GM12878 (cell line): ENCODE measurements at regions not wholly inside any gene's neighbourhood (a gene's known extent, or its start where the extent isn't known, plus 50 kb on each side); places are given as distances from the start of the nearest gene placed in this dataset.

Experiments used
- ATAC-seq: fragments of 200-7000 bp; cut with Tn5 transposase; 3 replicates; pipeline ENCODE4 v1.9.1; 2020; ENCODE audit warnings: mild to moderate bottlenecking, moderate library complexity
- BruUV-seq: library from RNA; stranded (reverse); fragments of 400-500 nt; replicated peaks from 2 replicates; lab custom pipeline; 2021; lab: Mats Ljungman, UMichigan
- CTCF ChIA-PET: fragments of 300-600 bp; sonication (Branson Sonifier 250); formaldehyde crosslinking; extraction: SDS; loops from one replicate; lab custom pipeline; 2021; ENCODE audit warnings: inconsistent platforms; lab: Yijun Ruan, JAX
- POLR2A ChIA-PET: fragments of 350-600 bp; formaldehyde crosslinking; extraction: SDS; loops from one replicate; lab custom pipeline; 2021; ENCODE audit warnings: inconsistent platforms; lab: Charles Lee
- RAD21 ChIA-PET: fragments of 300-600 bp; sonication (Branson Sonifier 250); formaldehyde crosslinking; loops from one replicate; lab custom pipeline; 2023; ENCODE audit warnings: antibody characterized with exemption; ENCODE audit not compliant: unreplicated experiment; lab: Charles Lee
- SMC1A ChIA-PET: fragments of 300-600 bp; sonication (Branson Sonifier 250); formaldehyde crosslinking; loops from one replicate; lab custom pipeline; 2023; ENCODE audit not compliant: unreplicated experiment, uncharacterized antibody; lab: Charles Lee
- DNase-seq: peaks from one replicate; pipeline ENCODE4 v3.0.0-alpha.2; 2011; ENCODE audit warnings: low read depth, low spot score
- FAIRE-seq: peaks from 3 replicates; lab custom pipeline; 2011; peaks lifted over from hg19 to GRCh38; lab: Jason Lieb, UNC
- H2AFZ ChIP-seq: 2 replicates; pipeline ENCODE4 v1.6.0; 2011; ENCODE audit warnings: low read depth, low read length, control low read depth; ENCODE audit not compliant: control insufficient read depth
- H3K27ac ChIP-seq: 2 replicates; pipeline ENCODE4 v1.5.1; 2011; ENCODE audit warnings: control low read depth; ENCODE audit not compliant: control insufficient read depth, insufficient read depth
- H3K27me3 ChIP-seq, 2 experiments: replicated peaks in 1 of 2; 2 replicates each; pipeline versions ENCODE4 v1.6.0 to v1.6.1; 2011; ENCODE audit warnings: low read length in 1 of 2; ENCODE audit not compliant: control insufficient read depth in 2 of 2, insufficient read depth in 2 of 2
- H3K36me3 ChIP-seq, 2 experiments: 2 replicates each; pipeline ENCODE4 v1.5.1; 2011; ENCODE audit warnings: low read length in 1 of 2; ENCODE audit not compliant: control insufficient read depth in 2 of 2, insufficient read depth in 2 of 2
- H3K4me1 ChIP-seq: 2 replicates; pipeline ENCODE4 v1.6.1; 2011; ENCODE audit warnings: mild to moderate bottlenecking, low read length, moderate library complexity, mixed read lengths; ENCODE audit not compliant: control insufficient read depth, insufficient read depth
- H3K4me2 ChIP-seq: 2 replicates; pipeline ENCODE4 v1.6.0; 2011; ENCODE audit warnings: control low read depth; ENCODE audit not compliant: control insufficient read depth, insufficient read depth
- H3K4me3 ChIP-seq: fragments of 200-600 bp; sonication (generic); 2 replicates; pipeline ENCODE4 v1.5.1; 2016
- H3K79me2 ChIP-seq: 2 replicates; pipeline ENCODE4 v1.6.0; 2011; ENCODE audit warnings: low read length; ENCODE audit not compliant: control insufficient read depth, insufficient read depth
- H3K9ac ChIP-seq: 2 replicates; pipeline ENCODE4 v1.8.0; 2011; ENCODE audit warnings: low read length, control low read depth, mixed read lengths; ENCODE audit not compliant: control insufficient read depth, insufficient read depth
- H3K9me3 ChIP-seq: replicated peaks from 3 replicates; pipeline ENCODE4 v1.5.1; 2011; ENCODE audit warnings: mild to moderate bottlenecking, low read length; ENCODE audit not compliant: control insufficient read depth, insufficient read depth
- H4K20me1 ChIP-seq: 2 replicates; pipeline ENCODE4 v1.6.0; 2011; ENCODE audit not compliant: control insufficient read depth, insufficient read depth
- EED ChIP-seq: sonication (generic); IDR thresholded peaks from 2 replicates; pipeline ENCODE4 v1.6.1; 2016; ENCODE audit warnings: antibody characterized with exemption, low read depth
- SIN3A ChIP-seq: IDR thresholded peaks from 2 replicates; pipeline ENCODE4 v1.6.1; 2012; ENCODE audit warnings: low read depth, low read length, improper control_type of control experiment
- SMAD5 ChIP-seq: IDR thresholded peaks from 2 replicates; pipeline ENCODE4 v1.6.1; 2016; ENCODE audit warnings: antibody characterized with exemption, low read depth
- TARDBP ChIP-seq: IDR thresholded peaks from 2 replicates; pipeline ENCODE4 v1.6.1; 2016; ENCODE audit warnings: borderline replicate concordance
- WGBS: methylation state at CpG from one replicate; pipeline ENCODE4 v1.1.6; 2016; ENCODE audit warnings: low lambda C conversion rate; ENCODE audit not compliant: insufficient replicate concordance, insufficient coverage; ENCODE audit errors: missing lambda C conversion rate; 5-methylcytosine and 5-hydroxymethylcytosine counted together
- in situ Hi-C: fragments of 300-500 bp; cut with MboI; formaldehyde crosslinking; loops from 9 replicates; pipeline ENCODE4 v1.14.3; 2018; ENCODE audit warnings: mixed read lengths
- intact Hi-C: fragments of 100-400 bp; cut with micrococcal nuclease; formaldehyde crosslinking; loops from one replicate; pipeline ENCODE4 v1.14.2; 2022; ENCODE audit not compliant: unreplicated experiment
- TF ChIP-seq, protein P1 (sequence below): IDR thresholded peaks from 2 replicates; pipeline ENCODE4 v1.6.1; 2011; ENCODE audit warnings: low read depth, mild to moderate bottlenecking, low read length, moderate library complexity, borderline replicate concordance; ENCODE audit errors: extremely low read depth
- TF ChIP-seq, protein P2 (sequence below): fragments of 150-350 bp; IDR thresholded peaks from 2 replicates; pipeline ENCODE4 v1.6.1; 2016; ENCODE audit warnings: low read depth, low read length

DNA sequence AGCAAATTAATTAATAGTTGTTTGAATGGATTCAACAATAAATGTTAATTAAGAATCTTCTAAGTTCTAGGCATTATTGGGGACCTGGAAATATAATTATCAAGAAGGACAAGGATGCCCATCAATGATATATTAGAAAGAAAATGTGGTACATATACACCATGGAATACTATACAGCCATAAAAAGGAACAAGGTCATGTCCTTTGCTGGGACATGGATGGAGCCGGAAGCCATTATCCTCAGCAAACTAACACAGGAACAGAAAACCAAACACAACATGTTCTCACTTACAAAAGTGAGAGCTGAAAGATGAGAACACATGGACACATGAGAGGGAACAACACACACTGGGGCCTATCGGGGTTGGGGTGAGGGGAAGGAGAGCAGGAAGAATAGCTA, 141.4 kb upstream of the JUN start:
- no peak for TF ChIP-seq EED
- TF ChIP-seq, protein P1, sequence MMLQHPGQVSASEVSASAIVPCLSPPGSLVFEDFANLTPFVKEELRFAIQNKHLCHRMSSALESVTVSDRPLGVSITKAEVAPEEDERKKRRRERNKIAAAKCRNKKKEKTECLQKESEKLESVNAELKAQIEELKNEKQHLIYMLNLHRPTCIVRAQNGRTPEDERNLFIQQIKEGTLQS, result no peak
- no peak for TF ChIP-seq TARDBP
- TF ChIP-seq, protein P2, sequence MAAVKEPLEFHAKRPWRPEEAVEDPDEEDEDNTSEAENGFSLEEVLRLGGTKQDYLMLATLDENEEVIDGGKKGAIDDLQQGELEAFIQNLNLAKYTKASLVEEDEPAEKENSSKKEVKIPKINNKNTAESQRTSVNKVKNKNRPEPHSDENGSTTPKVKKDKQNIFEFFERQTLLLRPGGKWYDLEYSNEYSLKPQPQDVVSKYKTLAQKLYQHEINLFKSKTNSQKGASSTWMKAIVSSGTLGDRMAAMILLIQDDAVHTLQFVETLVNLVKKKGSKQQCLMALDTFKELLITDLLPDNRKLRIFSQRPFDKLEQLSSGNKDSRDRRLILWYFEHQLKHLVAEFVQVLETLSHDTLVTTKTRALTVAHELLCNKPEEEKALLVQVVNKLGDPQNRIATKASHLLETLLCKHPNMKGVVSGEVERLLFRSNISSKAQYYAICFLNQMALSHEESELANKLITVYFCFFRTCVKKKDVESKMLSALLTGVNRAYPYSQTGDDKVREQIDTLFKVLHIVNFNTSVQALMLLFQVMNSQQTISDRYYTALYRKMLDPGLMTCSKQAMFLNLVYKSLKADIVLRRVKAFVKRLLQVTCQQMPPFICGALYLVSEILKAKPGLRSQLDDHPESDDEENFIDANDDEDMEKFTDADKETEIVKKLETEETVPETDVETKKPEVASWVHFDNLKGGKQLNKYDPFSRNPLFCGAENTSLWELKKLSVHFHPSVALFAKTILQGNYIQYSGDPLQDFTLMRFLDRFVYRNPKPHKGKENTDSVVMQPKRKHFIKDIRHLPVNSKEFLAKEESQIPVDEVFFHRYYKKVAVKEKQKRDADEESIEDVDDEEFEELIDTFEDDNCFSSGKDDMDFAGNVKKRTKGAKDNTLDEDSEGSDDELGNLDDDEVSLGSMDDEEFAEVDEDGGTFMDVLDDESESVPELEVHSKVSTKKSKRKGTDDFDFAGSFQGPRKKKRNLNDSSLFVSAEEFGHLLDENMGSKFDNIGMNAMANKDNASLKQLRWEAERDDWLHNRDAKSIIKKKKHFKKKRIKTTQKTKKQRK, result no peak
- no peak for TF ChIP-seq SIN3A
- TF ChIP-seq SMAD5, result no peak
- CTCF ChIA-PET, result no interaction called here
- SMC1A ChIA-PET, result interaction anchor here (2.1 kb wide), 1 partner anchor 159 kb away, joined by 5 read pairs; no protein-coding TSS in a partner anchor
- WGBS, result 100% methylated on average over 2 of the region's 2 CpGs
- Histone ChIP-seq H2AFZ (no peak overlapping the region), H3K27me3 (no peaks in the 10 kb centered on the region), H3K79me2 (no peaks in the 10 kb centered on the region), H4K20me1 (no peaks in the 10 kb centered on the region), H3K27ac (no peak overlapping the region), H3K36me3 (no peaks in the 10 kb centered on the region), H3K4me2 (no peak overlapping the region), H3K4me1 (peaks cover 14% of the 10 kb centered on the region), H3K4me3 (no peak overlapping the region), H3K9ac (no peak overlapping the region), H3K9me3 (no peaks in the 10 kb centered on the region)
- BruUV-seq, result no TSS peak
- in situ Hi-C loops (no loop called here), intact Hi-C loops (no loop called here)
- DNase-seq, result no peak
- FAIRE-seq, result no peak
- ATAC-seq, result no peak
- RAD21 ChIA-PET, result interaction anchor here (0.7 kb wide), 1 partner anchor 12 kb away, joined by 3 read pairs; no protein-coding TSS in a partner anchor
- POLR2A ChIA-PET, result no interaction called here
